ENCODE measurements at regions not wholly inside any gene's neighbourhood (a gene's known extent, or its start where the extent isn't known, plus 50 kb on each side); places are given as distances from the start of the nearest gene placed in this dataset.

DNA sequence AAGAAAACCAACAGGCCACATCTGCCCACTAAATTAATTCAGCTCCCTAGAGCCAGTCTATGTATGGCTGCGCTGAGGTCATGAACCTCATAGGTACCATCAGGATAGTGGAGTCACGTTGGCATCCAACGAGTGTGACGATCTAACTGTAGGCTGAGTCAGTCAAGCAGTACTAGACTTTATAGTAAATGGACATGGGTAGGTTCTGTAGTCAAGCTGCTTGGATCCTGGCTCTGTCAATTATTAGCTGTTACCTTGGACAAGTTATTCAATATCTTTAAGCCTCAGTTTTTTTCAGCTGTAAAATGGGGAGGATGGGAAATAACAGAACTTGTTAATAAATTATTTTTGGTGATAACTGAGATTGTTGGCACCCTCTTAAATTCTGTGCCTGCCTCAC lies 432.4 kb upstream of the RASGEF1B start:
- Histone ChIP-seq H3K4me3 (ENCODE audit: low read length) (no peak overlapping the region), H3F3A (ENCODE audit: insufficient read depth, low read length, poor library complexity, severe bottlenecking) (no peaks in the 10 kb centered on the region), H3K4me2 (ENCODE audit: low read length) (no peak overlapping the region), H4K20me1 (ENCODE audit: insufficient read depth) (no peaks in the 10 kb centered on the region), H3K36me3 (ENCODE audit: insufficient read depth, low read length) (no peaks in the 10 kb centered on the region), H3K9ac (ENCODE audit: low read length) (no peak overlapping the region), H3K79me2 (replicated peaks; ENCODE audit: insufficient read depth, low read length) (no peaks in the 10 kb centered on the region), H2AFZ (ENCODE audit: low read depth, low read length) (no peak overlapping the region), H3K9me2 (ENCODE audit: insufficient read depth, low read length) (no peaks in the 10 kb centered on the region), H3K9me3 (ENCODE audit: low read length) (no peaks in the 10 kb centered on the region), H3K27ac (ENCODE audit: low read length) (no peak overlapping the region), H3K27me3 (ENCODE audit: insufficient read depth, low read depth, low read length) (no peaks in the 10 kb centered on the region)
- no peak for TF ChIP-seq TAF1 (IDR thresholded peaks at IDR 0.05; ENCODE audit: low read depth)
- TF ChIP-seq SMC3 (conservative IDR thresholded peaks at IDR 0.05; ENCODE audit: poor library complexity) = no peak

DNA sequence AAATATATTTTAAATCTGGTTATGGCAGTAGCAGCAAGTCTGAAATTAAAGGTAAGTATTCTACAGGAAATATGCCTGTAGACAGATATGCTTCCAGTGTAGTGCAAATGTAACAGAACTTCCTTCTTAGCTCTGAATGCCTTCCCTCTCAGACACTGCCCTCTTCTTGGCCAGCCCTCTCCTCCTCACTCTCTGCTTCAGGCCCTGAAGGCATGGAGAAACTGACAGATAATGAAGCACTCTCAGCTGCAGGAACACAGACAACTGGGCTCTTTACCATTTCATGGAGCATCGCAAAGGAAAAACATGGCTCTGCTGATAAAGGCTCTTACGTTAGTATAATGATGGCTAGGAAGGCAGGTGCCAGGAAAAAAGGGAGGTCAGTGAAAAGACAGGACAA lies 431.5 kb upstream of the RASGEF1B start:
- H3K27me3 ChIP-seq (ENCODE audit: insufficient read depth, low read depth, low read length) = no peaks in the 10 kb centered on the region
- no peaks in the 10 kb centered on the region for H3K36me3 ChIP-seq (ENCODE audit: insufficient read depth, low read length)
- no peaks in the 10 kb centered on the region for H3K9me3 ChIP-seq (ENCODE audit: low read length)
- no peak overlapping the region for H3K27ac ChIP-seq (ENCODE audit: low read length)
- H3K9ac ChIP-seq (ENCODE audit: low read length) = no peak overlapping the region
- TF ChIP-seq TAF1 (IDR thresholded peaks at IDR 0.05; ENCODE audit: low read depth) = no peak
- no peak for TF ChIP-seq SMC3 (conservative IDR thresholded peaks at IDR 0.05; ENCODE audit: poor library complexity)
- TF ChIP-seq, protein P1, sequence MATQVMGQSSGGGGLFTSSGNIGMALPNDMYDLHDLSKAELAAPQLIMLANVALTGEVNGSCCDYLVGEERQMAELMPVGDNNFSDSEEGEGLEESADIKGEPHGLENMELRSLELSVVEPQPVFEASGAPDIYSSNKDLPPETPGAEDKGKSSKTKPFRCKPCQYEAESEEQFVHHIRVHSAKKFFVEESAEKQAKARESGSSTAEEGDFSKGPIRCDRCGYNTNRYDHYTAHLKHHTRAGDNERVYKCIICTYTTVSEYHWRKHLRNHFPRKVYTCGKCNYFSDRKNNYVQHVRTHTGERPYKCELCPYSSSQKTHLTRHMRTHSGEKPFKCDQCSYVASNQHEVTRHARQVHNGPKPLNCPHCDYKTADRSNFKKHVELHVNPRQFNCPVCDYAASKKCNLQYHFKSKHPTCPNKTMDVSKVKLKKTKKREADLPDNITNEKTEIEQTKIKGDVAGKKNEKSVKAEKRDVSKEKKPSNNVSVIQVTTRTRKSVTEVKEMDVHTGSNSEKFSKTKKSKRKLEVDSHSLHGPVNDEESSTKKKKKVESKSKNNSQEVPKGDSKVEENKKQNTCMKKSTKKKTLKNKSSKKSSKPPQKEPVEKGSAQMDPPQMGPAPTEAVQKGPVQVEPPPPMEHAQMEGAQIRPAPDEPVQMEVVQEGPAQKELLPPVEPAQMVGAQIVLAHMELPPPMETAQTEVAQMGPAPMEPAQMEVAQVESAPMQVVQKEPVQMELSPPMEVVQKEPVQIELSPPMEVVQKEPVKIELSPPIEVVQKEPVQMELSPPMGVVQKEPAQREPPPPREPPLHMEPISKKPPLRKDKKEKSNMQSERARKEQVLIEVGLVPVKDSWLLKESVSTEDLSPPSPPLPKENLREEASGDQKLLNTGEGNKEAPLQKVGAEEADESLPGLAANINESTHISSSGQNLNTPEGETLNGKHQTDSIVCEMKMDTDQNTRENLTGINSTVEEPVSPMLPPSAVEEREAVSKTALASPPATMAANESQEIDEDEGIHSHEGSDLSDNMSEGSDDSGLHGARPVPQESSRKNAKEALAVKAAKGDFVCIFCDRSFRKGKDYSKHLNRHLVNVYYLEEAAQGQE (IDR thresholded peaks at IDR 0.05; ENCODE audit: borderline replicate concordance) = no peak
- no peak for TF ChIP-seq MXI1 (conservative IDR thresholded peaks at IDR 0.05; ENCODE audit: poor library complexity, severe bottlenecking)
- TF ChIP-seq RAD21 (conservative IDR thresholded peaks at IDR 0.05) = no peak
- TF ChIP-seq EZH2 (IDR thresholded peaks at IDR 0.05; ENCODE audit: borderline replicate concordance, insufficient read depth, low read length, poor library complexity, severe bottlenecking) = no peak
- no peak for TF ChIP-seq EP300 (conservative IDR thresholded peaks at IDR 0.05; ENCODE audit: poor library complexity, severe bottlenecking)
- TF ChIP-seq, protein P2, sequence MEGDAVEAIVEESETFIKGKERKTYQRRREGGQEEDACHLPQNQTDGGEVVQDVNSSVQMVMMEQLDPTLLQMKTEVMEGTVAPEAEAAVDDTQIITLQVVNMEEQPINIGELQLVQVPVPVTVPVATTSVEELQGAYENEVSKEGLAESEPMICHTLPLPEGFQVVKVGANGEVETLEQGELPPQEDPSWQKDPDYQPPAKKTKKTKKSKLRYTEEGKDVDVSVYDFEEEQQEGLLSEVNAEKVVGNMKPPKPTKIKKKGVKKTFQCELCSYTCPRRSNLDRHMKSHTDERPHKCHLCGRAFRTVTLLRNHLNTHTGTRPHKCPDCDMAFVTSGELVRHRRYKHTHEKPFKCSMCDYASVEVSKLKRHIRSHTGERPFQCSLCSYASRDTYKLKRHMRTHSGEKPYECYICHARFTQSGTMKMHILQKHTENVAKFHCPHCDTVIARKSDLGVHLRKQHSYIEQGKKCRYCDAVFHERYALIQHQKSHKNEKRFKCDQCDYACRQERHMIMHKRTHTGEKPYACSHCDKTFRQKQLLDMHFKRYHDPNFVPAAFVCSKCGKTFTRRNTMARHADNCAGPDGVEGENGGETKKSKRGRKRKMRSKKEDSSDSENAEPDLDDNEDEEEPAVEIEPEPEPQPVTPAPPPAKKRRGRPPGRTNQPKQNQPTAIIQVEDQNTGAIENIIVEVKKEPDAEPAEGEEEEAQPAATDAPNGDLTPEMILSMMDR (IDR thresholded peaks at IDR 0.05; ENCODE audit: poor library complexity, severe bottlenecking) = no peak
- no peaks in the 10 kb centered on the region for H3F3A ChIP-seq (ENCODE audit: insufficient read depth, low read length, poor library complexity, severe bottlenecking)
- H3K9me2 ChIP-seq (ENCODE audit: insufficient read depth, low read length) = no peaks in the 10 kb centered on the region
- no peak overlapping the region for H2AFZ ChIP-seq (ENCODE audit: low read depth, low read length)
- no peaks in the 10 kb centered on the region for H3K79me2 ChIP-seq (replicated peaks; ENCODE audit: insufficient read depth, low read length)
- no peak overlapping the region for H3K4me3 ChIP-seq (ENCODE audit: low read length)
- H3K4me2 ChIP-seq (ENCODE audit: low read length) = no peak overlapping the region
- no peaks in the 10 kb centered on the region for H4K20me1 ChIP-seq (ENCODE audit: insufficient read depth)
